Karpas-422 (cell line): ENCODE measurements at regions not wholly inside any gene's neighbourhood (a gene's known extent, or its start where the extent isn't known, plus 50 kb on each side); places are given as distances from the start of the nearest gene placed in this dataset.

Experiments used
- DNase-seq: peaks from one replicate; pipeline ENCODE4 v3.0.0-alpha.2; 2015
- H2AFZ ChIP-seq: fragments of 200-600 bp; sonication (generic); 2 replicates; pipeline ENCODE4 v1.6.1; 2014; ENCODE audit warnings: antibody characterized with exemption, low read length, mixed read lengths
- H3K27ac ChIP-seq: fragments of 200-600 bp; sonication (generic); 2 replicates; pipeline ENCODE4 v1.5.1; 2014; ENCODE audit warnings: mild to moderate bottlenecking, low read length, moderate library complexity
- H3K27me3 ChIP-seq: fragments of 200-600 bp; sonication (generic); 2 replicates; pipeline ENCODE4 v1.6.1; 2014; ENCODE audit warnings: low read length, mixed read lengths
- H3K36me3 ChIP-seq: fragments of 200-600 bp; sonication (generic); 2 replicates; pipeline ENCODE4 v1.6.1; 2014; ENCODE audit warnings: low read length, mixed read lengths; ENCODE audit not compliant: insufficient read depth
- H3K4me1 ChIP-seq: fragments of 200-600 bp; sonication (generic); 2 replicates; pipeline ENCODE4 v1.6.1; 2014; ENCODE audit warnings: mild to moderate bottlenecking, low read length, mixed read lengths
- H3K4me2 ChIP-seq: fragments of 200-600 bp; sonication (generic); 2 replicates; pipeline ENCODE4 v1.6.1; 2014; ENCODE audit warnings: low read length, low read depth, mild to moderate bottlenecking; ENCODE audit not compliant: poor library complexity, severe bottlenecking
- H3K4me3 ChIP-seq: fragments of 200-600 bp; sonication (generic); 2 replicates; pipeline ENCODE4 v1.5.1; 2014; ENCODE audit warnings: mild to moderate bottlenecking, antibody characterized with exemption, low read length, mixed read lengths
- H3K79me2 ChIP-seq: fragments of 200-600 bp; sonication (generic); 2 replicates; pipeline ENCODE4 v1.6.1; 2014; ENCODE audit warnings: mild to moderate bottlenecking, low read length, mixed read lengths
- H3K9ac ChIP-seq: fragments of 200-600 bp; sonication (generic); 2 replicates; pipeline ENCODE4 v1.6.0; 2014; ENCODE audit warnings: low read length
- H3K9me2 ChIP-seq: fragments of 200-600 bp; sonication (generic), shearing (Covaris generic); replicated peaks from 2 replicates; pipeline ENCODE4 v1.6.0; 2014; ENCODE audit warnings: mild to moderate bottlenecking, low read length, moderate library complexity; ENCODE audit not compliant: insufficient read depth
- H3K9me3 ChIP-seq: fragments of 300-700, 200-600 bp; sonication (generic); 2 replicates; pipeline ENCODE4 v1.6.1; 2014; ENCODE audit warnings: low read length, mixed read lengths
- H4K20me1 ChIP-seq: fragments of 200-600 bp; sonication (generic); 2 replicates; pipeline ENCODE4 v1.6.1; 2014; ENCODE audit warnings: mild to moderate bottlenecking, antibody characterized with exemption, low read length, low read depth; ENCODE audit not compliant: insufficient read depth

DNA sequence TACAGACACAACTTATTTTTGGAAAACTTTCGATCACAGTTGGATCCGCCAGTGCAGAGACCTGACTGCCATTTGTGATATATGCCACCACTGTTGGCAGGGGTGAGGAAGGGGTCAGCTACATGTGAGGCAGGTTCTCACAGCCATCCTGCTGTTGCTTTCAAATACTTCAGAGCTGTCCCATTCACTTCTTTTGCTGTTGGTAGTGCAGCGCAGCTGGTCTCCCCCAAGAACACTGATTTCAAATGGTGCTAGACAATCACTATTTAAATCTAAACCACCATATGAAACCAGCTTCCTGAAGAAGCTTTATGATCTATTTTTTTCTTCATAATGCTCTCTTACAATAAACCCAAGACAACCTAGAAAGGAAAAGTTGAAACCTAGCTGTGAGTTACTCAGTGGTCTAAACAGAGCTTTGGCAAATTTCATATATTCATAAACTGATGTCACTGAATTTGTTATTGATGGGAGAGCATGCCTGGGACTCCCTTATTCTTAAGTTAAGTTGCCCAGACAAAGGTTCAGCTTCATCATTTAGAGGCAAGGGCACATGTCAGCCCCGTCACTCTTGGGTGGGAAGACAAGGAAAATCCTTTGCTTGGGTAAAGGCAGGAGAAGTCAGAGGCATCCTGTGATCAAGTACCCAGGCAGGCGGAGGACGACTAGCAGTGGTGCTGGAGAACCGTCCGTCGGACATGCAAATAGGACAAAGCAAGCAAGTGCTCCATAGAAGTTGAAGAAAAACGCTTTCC is 143.4 kb upstream of the KLF14 start:
- peaks cover 12% of the 10 kb centered on the region; the same call in 1 of the 2 replicates for H3K79me2 ChIP-seq
- H4K20me1 ChIP-seq = no peaks in the 10 kb centered on the region
- H3K9me3 ChIP-seq = no peaks in the 10 kb centered on the region
- H3K4me3 ChIP-seq = no peak overlapping the region
- H3K36me3 ChIP-seq = peaks cover 72% of the 10 kb centered on the region
- DNase-seq = no peak
- no peaks in the 10 kb centered on the region for H3K9me2 ChIP-seq
- no peaks in the 10 kb centered on the region for H3K27me3 ChIP-seq
- H3K9ac ChIP-seq = no peak overlapping the region
- H3K27ac ChIP-seq = no peak overlapping the region
- peaks cover 6% of the 10 kb centered on the region for H3K4me1 ChIP-seq
- H3K4me2 ChIP-seq = no peak overlapping the region
- H2AFZ ChIP-seq = no peak overlapping the region

- Histone ChIP-seq H3K9me2 (no peaks in the 10 kb centered on the region), H3K4me1 (peaks cover 6% of the 10 kb centered on the region), H3K9me3 (no peaks in the 10 kb centered on the region), H3K27me3 (no peaks in the 10 kb centered on the region), H3K36me3 (peaks cover 71% of the 10 kb centered on the region), H3K4me2 (no peak overlapping the region), H3K4me3 (no peak overlapping the region), H3K79me2 (peaks cover 12% of the 10 kb centered on the region; the same call in 1 of the 2 replicates), H3K9ac (no peak overlapping the region), H4K20me1 (no peaks in the 10 kb centered on the region), H3K27ac (no peak overlapping the region), H2AFZ (no peak overlapping the region)
- no peak for DNase-seq
Observed at GRCh38 chr7:130877991-130878305, 143.9 kb upstream of the KLF14 start.

GRCh38 chr7:130878785-130879184 is 144.8 kb upstream of the KLF14 start:
- H3K4me1 ChIP-seq = peaks cover 6% of the 10 kb centered on the region
- no peak for DNase-seq
- no peaks in the 10 kb centered on the region for H3K27me3 ChIP-seq
- H4K20me1 ChIP-seq = no peaks in the 10 kb centered on the region
- no peak overlapping the region for H2AFZ ChIP-seq
- peaks cover 12% of the 10 kb centered on the region; the same call in 1 of the 2 replicates for H3K79me2 ChIP-seq
- H3K4me3 ChIP-seq = no peak overlapping the region
- no peak overlapping the region for H3K9ac ChIP-seq
- H3K9me2 ChIP-seq = no peaks in the 10 kb centered on the region
- H3K27ac ChIP-seq = no peak overlapping the region
- no peak overlapping the region for H3K4me2 ChIP-seq
- H3K9me3 ChIP-seq = no peaks in the 10 kb centered on the region
- peaks cover 68% of the 10 kb centered on the region for H3K36me3 ChIP-seq

- Histone ChIP-seq H3K27me3 (no peaks in the 10 kb centered on the region), H3K36me3 (peaks cover 67% of the 10 kb centered on the region), H4K20me1 (no peaks in the 10 kb centered on the region), H3K4me2 (no peak overlapping the region), H3K9me3 (no peaks in the 10 kb centered on the region), H3K4me1 (peaks cover 6% of the 10 kb centered on the region), H3K9me2 (no peaks in the 10 kb centered on the region), H3K27ac (no peak overlapping the region), H3K9ac (no peak overlapping the region), H3K79me2 (peaks cover 12% of the 10 kb centered on the region; the same call in 1 of the 2 replicates), H3K4me3 (no peak overlapping the region), H2AFZ (no peak overlapping the region)
- DNase-seq = no peak
Observed at GRCh38 chr7:130879191-130879590, 145.2 kb upstream of the KLF14 start.

GRCh38 chr7:130880668-130881067 is 146.7 kb upstream of the KLF14 start:
- Histone ChIP-seq H3K27me3 (no peaks in the 10 kb centered on the region), H2AFZ (no peak overlapping the region), H3K27ac (no peak overlapping the region), H3K9me2 (no peaks in the 10 kb centered on the region), H3K36me3 (peaks cover 64% of the 10 kb centered on the region), H3K79me2 (0 out of 2 replicates have a peak, but pooled peaks cover 5% of the 10 kb centered on the region), H3K4me1 (peaks cover 6% of the 10 kb centered on the region), H3K9ac (no peak overlapping the region), H4K20me1 (no peaks in the 10 kb centered on the region), H3K4me3 (no peak overlapping the region), H3K4me2 (no peak overlapping the region), H3K9me3 (no peaks in the 10 kb centered on the region)
- no peak for DNase-seq

GRCh38 chr7:130881091-130881798 is 147.2 kb upstream of the KLF14 start:
- H2AFZ ChIP-seq = no peak overlapping the region
- no peak overlapping the region for H3K4me3 ChIP-seq
- no peaks in the 10 kb centered on the region for H4K20me1 ChIP-seq
- H3K9me2 ChIP-seq = no peaks in the 10 kb centered on the region
- H3K36me3 ChIP-seq = peaks cover 64% of the 10 kb centered on the region
- H3K9me3 ChIP-seq = no peaks in the 10 kb centered on the region
- H3K4me2 ChIP-seq = no peak overlapping the region
- peaks cover 6% of the 10 kb centered on the region; the same call in 1 of the 2 replicates for H3K79me2 ChIP-seq
- no peak for DNase-seq
- no peak overlapping the region for H3K9ac ChIP-seq
- peaks cover 6% of the 10 kb centered on the region for H3K4me1 ChIP-seq
- H3K27me3 ChIP-seq = no peaks in the 10 kb centered on the region
- H3K27ac ChIP-seq = no peak overlapping the region

GRCh38 chr7:130881799-130882141 is 147.8 kb upstream of the KLF14 start:
- Histone ChIP-seq H4K20me1 (no peaks in the 10 kb centered on the region), H2AFZ (no peak overlapping the region), H3K9me2 (no peaks in the 10 kb centered on the region), H3K9ac (no peak overlapping the region), H3K27ac (no peak overlapping the region), H3K79me2 (peaks cover 8% of the 10 kb centered on the region; the same call in 1 of the 2 replicates), H3K36me3 (peaks cover 63% of the 10 kb centered on the region), H3K4me3 (no peak overlapping the region), H3K4me1 (peaks cover 2% of the 10 kb centered on the region; the same call in 1 of the 2 replicates), H3K27me3 (no peaks in the 10 kb centered on the region), H3K4me2 (no peak overlapping the region), H3K9me3 (no peaks in the 10 kb centered on the region)
- DNase-seq = no peak

GRCh38 chr7:130882396-130882795 is 148.4 kb upstream of the KLF14 start:
- Histone ChIP-seq H3K9ac (no peak overlapping the region), H4K20me1 (no peaks in the 10 kb centered on the region), H3K4me1 (no peaks in the 10 kb centered on the region), H3K4me2 (no peak overlapping the region), H3K79me2 (peaks cover 6% of the 10 kb centered on the region; the same call in 1 of the 2 replicates), H2AFZ (no peak overlapping the region), H3K27ac (no peak overlapping the region), H3K9me3 (no peaks in the 10 kb centered on the region), H3K4me3 (no peak overlapping the region), H3K27me3 (no peaks in the 10 kb centered on the region), H3K36me3 (peaks cover 63% of the 10 kb centered on the region), H3K9me2 (no peaks in the 10 kb centered on the region)
- no peak for DNase-seq
